Fibroblast of villous mesenchyme (primary cell): ENCODE measurements at regions not wholly inside any gene's neighbourhood (a gene's known extent, or its start where the extent isn't known, plus 50 kb on each side); places are given as distances from the start of the nearest gene placed in this dataset.

Experiments used
- DNase-seq: peaks from one replicate; pipeline ENCODE4 v3.0.0-alpha.2; 2010; ENCODE audit warnings: low read depth
- H3K4me3 ChIP-seq: 2 replicates; pipeline ENCODE4 v1.5.1; 2011; ENCODE audit warnings: low read depth, mild to moderate bottlenecking, low read length
- CTCF ChIP-seq: IDR thresholded peaks from 2 replicates; pipeline ENCODE4 v1.5.1; 2012; ENCODE audit warnings: low read depth, mild to moderate bottlenecking, low read length; ENCODE audit not compliant: insufficient read depth

GRCh38 chr5:89695371-89695770, 714.2 kb downstream of the CETN3 start:
- H3K4me3 ChIP-seq = no peak overlapping the region
- TF ChIP-seq CTCF = no peak
- DNase-seq = no peak

GRCh38 chr5:89694026-89694550, 715.5 kb downstream of the CETN3 start:
- H3K4me3 ChIP-seq = no peak overlapping the region
- TF ChIP-seq CTCF = no peak
- DNase-seq = no peak

GRCh38 chr5:89690331-89690730, 719.2 kb downstream of the CETN3 start:
- H3K4me3 ChIP-seq = no peak overlapping the region
- no peak for TF ChIP-seq CTCF
- no peak for DNase-seq

GRCh38 chr5:89686081-89686765, 723.3 kb downstream of the CETN3 start:
- H3K4me3 ChIP-seq = no peak overlapping the region
- no peak for DNase-seq
- no peak for TF ChIP-seq CTCF

- TF ChIP-seq CTCF = no peak
- DNase-seq = no peak
These were observed 732.9 kb downstream of the CETN3 start for GRCh38 chr5:89676634-89677033.

GRCh38 chr5:89673019-89673418, 736.5 kb downstream of the CETN3 start:
- no peak for DNase-seq
- H3K4me3 ChIP-seq = no peak overlapping the region
- no peak for TF ChIP-seq CTCF

More at GRCh38 chr5:89676634-89677033, 732.9 kb downstream of the CETN3 start:
- H3K4me3 ChIP-seq = no peak overlapping the region

- DNase-seq = no peak
- TF ChIP-seq CTCF = no peak
- no peak overlapping the region for H3K4me3 ChIP-seq
These were observed 740.7 kb downstream of the CETN3 start for GRCh38 chr5:89668821-89669220.
